Panc1 (cell line): ENCODE measurements at regions not wholly inside any gene's neighbourhood (a gene's known extent, or its start where the extent isn't known, plus 50 kb on each side); places are given as distances from the start of the nearest gene placed in this dataset.

Experiments
- ATAC-seq: fragments of 200-7000 bp; cut with Tn5 transposase; 2 replicates; pipeline ENCODE4 v1.9.1; 2020; ENCODE audit warnings: mild to moderate bottlenecking, moderate library complexity
- BruUV-seq: library from RNA; stranded (reverse); fragments of 400-500 nt; replicated peaks from 2 replicates; lab custom pipeline; 2021; lab: Mats Ljungman, UMichigan
- CTCF ChIA-PET: fragments of 300-600 bp; sonication (Branson Sonifier 250); formaldehyde crosslinking; loops from one replicate; lab custom pipeline; 2022; ENCODE audit warnings: antibody characterized with exemption; lab: Charles Lee
- POLR2A ChIA-PET: fragments of 300-600 bp; sonication (Branson Sonifier 250); formaldehyde crosslinking; loops from one replicate; lab custom pipeline; 2022; ENCODE audit warnings: antibody characterized with exemption; lab: Charles Lee
- DNase-seq: peaks from one replicate; pipeline ENCODE4 v3.0.0-alpha.2; 2010; ENCODE audit warnings: low read depth, low spot score
- H3K27ac ChIP-seq: 2 replicates; pipeline ENCODE4 v1.5.1; 2011; ENCODE audit warnings: mild to moderate bottlenecking, low read length, inconsistent platforms
- H3K27me3 ChIP-seq: fragments of 200-500 bp; sonication (Bioruptor generic); 2 replicates; pipeline ENCODE4 v1.6.0; 2014; ENCODE audit warnings: low read length, inconsistent platforms; ENCODE audit not compliant: control insufficient read depth, insufficient read depth
- H3K36me3 ChIP-seq: fragments of 200-500 bp; sonication (Bioruptor generic); 2 replicates; pipeline ENCODE4 v1.5.1; 2014; ENCODE audit warnings: inconsistent platforms, mild to moderate bottlenecking, low read length, moderate library complexity; ENCODE audit not compliant: control insufficient read depth, insufficient read depth
- H3K4me1 ChIP-seq: 2 replicates; pipeline ENCODE4 v1.5.1; 2011; ENCODE audit warnings: inconsistent platforms, mild to moderate bottlenecking, low read length, moderate library complexity; ENCODE audit not compliant: control insufficient read depth, insufficient read depth
- H3K4me3 ChIP-seq, 2 experiments: 2 replicates each; pipeline ENCODE4 v1.5.1; 2011 to 2012; ENCODE audit warnings: low read depth in 2 of 2, low read length in 2 of 2, mild to moderate bottlenecking in 2 of 2, inconsistent platforms in 1 of 2, moderate library complexity in 1 of 2
- H3K9me3 ChIP-seq: fragments of 200-500 bp; sonication (Bioruptor generic); 2 replicates; pipeline ENCODE4 v1.5.1; 2014; ENCODE audit warnings: low read depth, mild to moderate bottlenecking, inconsistent platforms, low read length, moderate library complexity; ENCODE audit not compliant: control insufficient read depth, insufficient read depth
- CTCF ChIP-seq: fragments of 450-650 bp; IDR thresholded peaks from 2 replicates; pipeline ENCODE4 v1.5.1; 2017; ENCODE audit warnings: mild to moderate bottlenecking
- POLR2AphosphoS5 ChIP-seq: IDR thresholded peaks from 2 replicates; pipeline ENCODE4 v1.6.1; 2012; ENCODE audit warnings: mild to moderate bottlenecking, low read depth, low read length, moderate library complexity
- SIN3A ChIP-seq: IDR thresholded peaks from 2 replicates; pipeline ENCODE4 v1.6.1; 2012; ENCODE audit warnings: low read depth, mild to moderate bottlenecking, low read length, moderate library complexity, borderline replicate concordance; ENCODE audit not compliant: insufficient read depth
- TCF7L2 ChIP-seq: IDR thresholded peaks from 2 replicates; pipeline ENCODE4 v1.6.1; 2011; ENCODE audit warnings: mild to moderate bottlenecking, low read depth, low read length, inconsistent platforms
- in situ Hi-C: cut with HindIII; loops from 2 replicates; pipeline ENCODE4 v1.10.0; 2016; ENCODE audit warnings: low sequenced_read_pairs, low pct_unique_long_range_greater_than_20kb
- intact Hi-C: fragments of 100-400 bp; cut with micrococcal nuclease; formaldehyde crosslinking; loops from one replicate; pipeline ENCODE4 v1.10.0; 2022; ENCODE audit not compliant: unreplicated experiment
- TF ChIP-seq, protein P1 (sequence below), 2 experiments: IDR thresholded peaks; 2 replicates each; pipeline ENCODE4 v1.6.1; 2011 to 2012; ENCODE audit warnings: low read depth in 2 of 2, control low read depth in 1 of 2, low read length in 1 of 2, mild to moderate bottlenecking in 1 of 2, moderate library complexity in 1 of 2; ENCODE audit not compliant: insufficient read depth in 1 of 2

DNA sequence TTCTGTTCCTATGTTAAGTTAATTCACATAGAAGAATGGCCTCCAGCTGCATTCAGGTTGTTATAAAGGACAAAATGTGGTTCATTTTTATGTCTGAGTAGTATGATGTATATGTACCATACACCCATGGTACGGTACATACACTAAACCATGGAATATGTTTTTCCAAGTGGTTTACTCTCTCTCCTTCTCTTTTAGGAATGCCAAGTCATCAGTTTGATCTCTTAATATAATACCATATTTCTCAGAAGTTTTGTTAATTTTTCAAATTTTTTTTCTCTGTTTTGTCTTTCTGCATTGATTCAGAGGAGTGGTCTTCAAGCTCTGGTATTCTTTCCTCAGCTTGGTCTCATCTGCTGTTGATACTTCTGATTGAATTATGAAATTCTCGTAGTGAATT, 230.9 kb downstream of the DSEL start:
- CTCF ChIA-PET = no interaction called here
- Histone ChIP-seq H3K9me3 (no peaks in the 10 kb centered on the region), H3K27ac (no peak overlapping the region), H3K27me3 (no peaks in the 10 kb centered on the region), H3K4me3 (no peak overlapping the region), H3K36me3 (no peaks in the 10 kb centered on the region), H3K4me1 (no peaks in the 10 kb centered on the region)
- POLR2A ChIA-PET = no interaction called here
- in situ Hi-C loops = no loop called here
- TF ChIP-seq CTCF (no peak), POLR2AphosphoS5 (no peak), SIN3A (no peak), TCF7L2 (no peak)
- TF ChIP-seq, protein P1, sequence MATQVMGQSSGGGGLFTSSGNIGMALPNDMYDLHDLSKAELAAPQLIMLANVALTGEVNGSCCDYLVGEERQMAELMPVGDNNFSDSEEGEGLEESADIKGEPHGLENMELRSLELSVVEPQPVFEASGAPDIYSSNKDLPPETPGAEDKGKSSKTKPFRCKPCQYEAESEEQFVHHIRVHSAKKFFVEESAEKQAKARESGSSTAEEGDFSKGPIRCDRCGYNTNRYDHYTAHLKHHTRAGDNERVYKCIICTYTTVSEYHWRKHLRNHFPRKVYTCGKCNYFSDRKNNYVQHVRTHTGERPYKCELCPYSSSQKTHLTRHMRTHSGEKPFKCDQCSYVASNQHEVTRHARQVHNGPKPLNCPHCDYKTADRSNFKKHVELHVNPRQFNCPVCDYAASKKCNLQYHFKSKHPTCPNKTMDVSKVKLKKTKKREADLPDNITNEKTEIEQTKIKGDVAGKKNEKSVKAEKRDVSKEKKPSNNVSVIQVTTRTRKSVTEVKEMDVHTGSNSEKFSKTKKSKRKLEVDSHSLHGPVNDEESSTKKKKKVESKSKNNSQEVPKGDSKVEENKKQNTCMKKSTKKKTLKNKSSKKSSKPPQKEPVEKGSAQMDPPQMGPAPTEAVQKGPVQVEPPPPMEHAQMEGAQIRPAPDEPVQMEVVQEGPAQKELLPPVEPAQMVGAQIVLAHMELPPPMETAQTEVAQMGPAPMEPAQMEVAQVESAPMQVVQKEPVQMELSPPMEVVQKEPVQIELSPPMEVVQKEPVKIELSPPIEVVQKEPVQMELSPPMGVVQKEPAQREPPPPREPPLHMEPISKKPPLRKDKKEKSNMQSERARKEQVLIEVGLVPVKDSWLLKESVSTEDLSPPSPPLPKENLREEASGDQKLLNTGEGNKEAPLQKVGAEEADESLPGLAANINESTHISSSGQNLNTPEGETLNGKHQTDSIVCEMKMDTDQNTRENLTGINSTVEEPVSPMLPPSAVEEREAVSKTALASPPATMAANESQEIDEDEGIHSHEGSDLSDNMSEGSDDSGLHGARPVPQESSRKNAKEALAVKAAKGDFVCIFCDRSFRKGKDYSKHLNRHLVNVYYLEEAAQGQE (IDR thresholded peaks at IDR 0.05; ENCODE audit: insufficient read depth in 1 of 2, low read depth in 2 of 2, low read length in 1 of 2) = no peak
- BruUV-seq = no TSS peak
- intact Hi-C loops = no loop called here
- DNase-seq = no peak
- ATAC-seq = no peak

GRCh38 chr18:67282796-67283195, 233.7 kb downstream of the DSEL start:
- in situ Hi-C loops = no loop called here
- Histone ChIP-seq H3K27me3 (no peaks in the 10 kb centered on the region), H3K27ac (no peak overlapping the region), H3K4me1 (no peaks in the 10 kb centered on the region), H3K9me3 (no peaks in the 10 kb centered on the region), H3K4me3 (no peak overlapping the region), H3K36me3 (no peaks in the 10 kb centered on the region)
- no peak for DNase-seq
- ChIA-PET POLR2A (no interaction called here), CTCF (no interaction called here)
- TF ChIP-seq CTCF = no peak
- TF ChIP-seq SIN3A = no peak
- TF ChIP-seq POLR2AphosphoS5 = no peak
- TF ChIP-seq TCF7L2 = no peak
- TF ChIP-seq, protein P1 (IDR thresholded peaks at IDR 0.05; ENCODE audit: insufficient read depth in 1 of 2, low read depth in 2 of 2, low read length in 1 of 2) = no peak
- no peak for ATAC-seq
- no TSS peak for BruUV-seq
- intact Hi-C loops = no loop called here
